ENCODE measurements at regions not wholly inside any gene's neighbourhood (a gene's known extent, or its start where the extent isn't known, plus 50 kb on each side); places are given as distances from the start of the nearest gene placed in this dataset.

GRCh38 chr3:14318646-14319045 is 83.8 kb upstream of the SLC6A6 start:
- no peak for DNase-seq

GRCh38 chr3:14319654-14320182 is 82.7 kb upstream of the SLC6A6 start:
- DNase-seq = no peak

- no peak for DNase-seq
These were observed 82.2 kb upstream of the SLC6A6 start for GRCh38 chr3:14320219-14320618.

GRCh38 chr3:14322001-14322400 is 80.4 kb upstream of the SLC6A6 start:
- DNase-seq = no peak

GRCh38 chr3:14322667-14323295 is 79.6 kb upstream of the SLC6A6 start:
- no peak for DNase-seq

- no peak for DNase-seq
These were observed 78.8 kb upstream of the SLC6A6 start for GRCh38 chr3:14323401-14324223.

GRCh38 chr3:14324224-14324944 is 78.0 kb upstream of the SLC6A6 start:
- DNase-seq = no peak

- no peak for DNase-seq
These were observed 74.0 kb upstream of the SLC6A6 start for GRCh38 chr3:14328422-14328821.

- DNase-seq = no peak
These were observed 73.1 kb upstream of the SLC6A6 start for GRCh38 chr3:14329116-14329830.

GRCh38 chr3:14329842-14330241 is 72.6 kb upstream of the SLC6A6 start:
- no peak for DNase-seq

GRCh38 chr3:14330508-14330907 is 71.9 kb upstream of the SLC6A6 start:
- no peak for DNase-seq

- no peak for DNase-seq
These were observed 71.2 kb upstream of the SLC6A6 start for GRCh38 chr3:14331251-14331650.

GRCh38 chr3:14332392-14332791 is 70.0 kb upstream of the SLC6A6 start:
- no peak for DNase-seq

- DNase-seq = no peak
These were observed 69.2 kb upstream of the SLC6A6 start for GRCh38 chr3:14333215-14333614.

GRCh38 chr3:14333621-14334020 is 68.8 kb upstream of the SLC6A6 start:
- DNase-seq = no peak

- DNase-seq = no peak
These were observed 68.3 kb upstream of the SLC6A6 start for GRCh38 chr3:14334136-14334535.

- DNase-seq = no peak
These were observed 67.5 kb upstream of the SLC6A6 start for GRCh38 chr3:14334936-14335335.

- DNase-seq = no peak
These were observed 66.3 kb upstream of the SLC6A6 start for GRCh38 chr3:14335774-14336748.

GRCh38 chr3:14336749-14337598 is 65.4 kb upstream of the SLC6A6 start:
- no peak for DNase-seq

- DNase-seq = no peak
These were observed 64.6 kb upstream of the SLC6A6 start for GRCh38 chr3:14337828-14338227.

- DNase-seq = no peak
These were observed 64.2 kb upstream of the SLC6A6 start for GRCh38 chr3:14338242-14338641.

Measured in NCI-H187 (cell line).